HL-60 (cell line): ENCODE measurements at regions not wholly inside any gene's neighbourhood (a gene's known extent, or its start where the extent isn't known, plus 50 kb on each side); places are given as distances from the start of the nearest gene placed in this dataset.

Source experiments
- DNase-seq, 2 experiments: peaks; one replicate each; pipeline ENCODE4 v3.0.0-alpha.2; 2010 to 2020; ENCODE audit warnings: low read depth in 1 of 2, low spot score in 1 of 2
- H3K27ac ChIP-seq: fragments of 250-450 bp; sonication (Bioruptor Pico); replicated peaks from 2 replicates; pipeline ENCODE4 v1.5.1; 2020; ENCODE audit warnings: mild to moderate bottlenecking, moderate library complexity
- H3K27me3 ChIP-seq: fragments of 250-450 bp; sonication (Bioruptor Pico); 2 replicates; pipeline ENCODE4 v1.5.1; 2021; ENCODE audit warnings: mild to moderate bottlenecking, moderate library complexity; ENCODE audit not compliant: insufficient read depth, poor library complexity, severe bottlenecking
- H3K4me3 ChIP-seq: replicated peaks from 2 replicates; pipeline ENCODE4 v1.5.1; 2011; ENCODE audit warnings: mild to moderate bottlenecking, control low read depth, low read length; ENCODE audit not compliant: insufficient read depth
- CTCF ChIP-seq: IDR thresholded peaks from one replicate; pipeline ENCODE4 v1.5.1; 2011; ENCODE audit warnings: low read length, control low read depth, inconsistent platforms; ENCODE audit not compliant: insufficient read depth
- GABPA ChIP-seq: IDR thresholded peaks from 2 replicates; pipeline ENCODE4 v1.6.1; 2012; ENCODE audit warnings: low read depth
- POLR2AphosphoS5 ChIP-seq: IDR thresholded peaks from 2 replicates; pipeline ENCODE4 v1.6.1; 2012; ENCODE audit warnings: low read depth
- REST ChIP-seq: IDR thresholded peaks from 2 replicates; pipeline ENCODE4 v1.6.1; 2012; ENCODE audit warnings: low read depth; ENCODE audit not compliant: insufficient replicate concordance
- SPI1 ChIP-seq: IDR thresholded peaks from 2 replicates; pipeline ENCODE4 v1.6.1; 2012; ENCODE audit warnings: low read depth, mild to moderate bottlenecking, borderline replicate concordance

- no peak for TF ChIP-seq REST
- no peak for TF ChIP-seq POLR2AphosphoS5
- Histone ChIP-seq H3K27me3 (peaks cover 5% of the 10 kb centered on the region), H3K4me3 (no peak overlapping the region), H3K27ac (no peak overlapping the region)
- no peak for DNase-seq
Observed at GRCh38 chr17:36702636-36703035, 101.3 kb downstream of the MRM1 start.

GRCh38 chr17:36703860-36704266 lies 102.5 kb downstream of the MRM1 start:
- Histone ChIP-seq H3K27ac (no peak overlapping the region), H3K27me3 (peaks cover 5% of the 10 kb centered on the region), H3K4me3 (no peak overlapping the region)
- TF ChIP-seq REST, result peak; percentile 98
- no peak for TF ChIP-seq GABPA
- DNase-seq, result no peak

GRCh38 chr17:36705283-36705795 lies 104.0 kb downstream of the MRM1 start:
- no peak for DNase-seq
- TF ChIP-seq POLR2AphosphoS5 (no peak), REST (no peak), CTCF (no peak)
- Histone ChIP-seq H3K27ac (no peak overlapping the region), H3K4me3 (no peak overlapping the region), H3K27me3 (peaks cover 5% of the 10 kb centered on the region)

- Histone ChIP-seq H3K27me3 (peaks cover 5% of the 10 kb centered on the region), H3K4me3 (no peak overlapping the region), H3K27ac (no peak overlapping the region)
- peak in 1 of 2 experiments; percentile 38 for DNase-seq
- TF ChIP-seq CTCF (peak; percentile 31), GABPA (no peak), REST (no peak), SPI1 (no peak), POLR2AphosphoS5 (no peak)
Observed at GRCh38 chr17:36705874-36706731, 104.7 kb downstream of the MRM1 start.
